Muscle of arm (tissue), 1 donor: ENCODE measurements at regions not wholly inside any gene's neighbourhood (a gene's known extent, or its start where the extent isn't known, plus 50 kb on each side); places are given as distances from the start of the nearest gene placed in this dataset.
"Not testable (repeated sequence)": the region's sequence is repeated elsewhere in the genome, so short reads cannot be mapped to it uniquely, and the experiment has no call there.

Source experiments
- DNase-seq: peaks from one replicate; pipeline ENCODE4 v3.0.0-alpha.2; 2013

DNA sequence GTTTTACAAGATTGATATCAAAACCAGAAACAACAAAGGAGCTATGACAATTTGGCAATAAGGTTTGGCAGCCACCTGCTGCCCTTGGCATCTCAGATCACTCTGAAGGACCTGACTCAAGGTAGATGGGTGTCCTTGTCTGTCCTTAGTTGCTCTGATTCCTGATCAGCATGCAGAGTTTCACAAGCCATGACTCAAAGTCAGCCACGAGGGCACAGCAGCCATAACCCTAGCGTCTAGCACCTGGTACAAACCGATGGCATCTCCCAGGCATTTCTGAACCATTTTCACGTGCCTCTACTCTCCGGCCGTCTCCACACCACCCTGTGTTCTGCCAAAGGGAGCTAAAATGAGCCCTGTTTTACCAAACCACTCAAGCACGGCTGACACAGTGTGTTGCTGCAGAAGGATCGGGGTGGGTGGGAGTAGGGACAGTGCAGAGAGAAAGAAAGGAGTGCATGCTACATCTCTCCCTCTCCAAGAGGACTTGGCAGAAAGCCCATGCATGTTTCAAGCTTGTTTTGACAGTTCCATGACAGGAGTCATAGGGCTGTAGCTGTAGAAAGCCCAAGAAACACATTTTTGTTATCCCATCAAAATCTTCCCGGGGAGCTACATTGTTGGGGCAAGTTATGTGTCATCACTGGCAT, 297.3 kb downstream of the ABCC12 start:
- DNase-seq: no peak

DNA sequence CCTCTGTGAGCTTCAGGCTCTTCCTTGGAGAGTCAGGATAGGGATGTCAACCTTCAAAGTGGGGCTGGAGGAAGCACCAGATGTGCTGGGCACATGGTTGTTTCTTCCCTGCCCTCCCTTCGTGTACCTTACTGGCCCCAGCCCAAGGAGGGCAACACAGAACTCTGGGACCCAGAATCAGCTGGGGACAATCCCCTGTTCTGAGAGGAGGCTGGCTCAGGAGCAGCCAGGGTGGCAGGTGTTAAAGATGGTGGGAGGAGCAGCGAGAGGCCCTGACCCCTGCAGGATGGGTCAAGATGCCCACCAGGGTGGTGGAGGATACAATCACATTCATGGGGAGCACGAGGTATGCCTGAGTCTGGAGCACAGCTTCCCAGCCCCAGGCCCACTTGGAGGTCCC, 300.4 kb downstream of the ABCC12 start:
- no peak for DNase-seq

DNA sequence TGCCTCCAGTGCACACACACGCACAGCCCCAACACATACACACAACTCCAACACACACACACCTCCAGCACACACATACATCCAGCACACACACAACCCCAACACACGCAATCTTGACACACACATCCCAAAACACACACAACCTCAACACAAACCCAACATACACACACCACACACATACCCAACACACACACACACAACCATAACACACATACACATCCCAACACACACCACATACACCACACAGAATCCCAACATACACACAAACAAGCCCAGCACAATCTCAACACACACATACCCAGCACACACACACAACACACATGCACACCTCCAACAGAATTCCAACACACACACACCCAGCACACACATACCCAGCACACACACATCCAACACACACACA, 301.1 kb downstream of the ABCC12 start:
- no peak for DNase-seq

DNA sequence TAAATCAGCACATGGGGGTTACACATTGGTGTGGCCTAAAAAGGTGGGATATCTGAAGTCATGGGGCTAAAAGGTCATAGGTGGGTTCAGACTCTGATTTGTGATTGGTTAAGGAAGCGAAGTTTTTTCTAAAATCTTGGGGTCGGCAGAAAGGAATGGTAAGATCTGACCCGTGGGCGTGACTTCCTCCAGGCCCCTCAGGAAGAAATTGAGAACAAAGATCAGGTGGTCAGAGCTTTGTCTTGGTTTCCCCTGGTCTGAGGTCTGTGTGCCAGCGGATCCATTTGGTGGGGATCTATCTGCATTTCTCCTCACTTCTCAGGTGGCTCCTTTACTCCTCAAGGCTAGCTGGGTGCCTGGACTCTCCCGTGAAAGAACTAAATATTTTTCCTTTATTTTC, 302.8 kb downstream of the ABCC12 start:
- DNase-seq: no peak

DNA sequence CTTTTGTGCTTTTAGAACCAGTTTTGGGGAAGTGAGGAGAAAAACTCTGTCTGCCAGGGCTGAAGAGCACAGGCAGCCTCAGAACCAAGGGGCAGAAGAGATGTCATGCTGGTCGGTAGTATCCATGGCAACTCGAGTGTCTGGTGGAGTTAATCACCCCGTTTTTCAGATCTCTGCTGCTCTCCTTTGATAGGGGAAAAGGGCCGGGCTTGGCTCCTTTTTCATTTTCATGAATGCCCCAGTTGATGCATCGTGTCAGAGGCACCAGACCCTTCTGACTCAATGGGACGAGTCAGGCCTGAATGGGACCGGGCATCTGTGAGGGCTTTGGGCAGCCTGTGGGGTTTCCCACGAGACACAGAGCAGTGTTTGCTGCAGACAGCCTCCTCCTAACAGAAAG, 304.6 kb downstream of the ABCC12 start:
- no peak for DNase-seq

DNA sequence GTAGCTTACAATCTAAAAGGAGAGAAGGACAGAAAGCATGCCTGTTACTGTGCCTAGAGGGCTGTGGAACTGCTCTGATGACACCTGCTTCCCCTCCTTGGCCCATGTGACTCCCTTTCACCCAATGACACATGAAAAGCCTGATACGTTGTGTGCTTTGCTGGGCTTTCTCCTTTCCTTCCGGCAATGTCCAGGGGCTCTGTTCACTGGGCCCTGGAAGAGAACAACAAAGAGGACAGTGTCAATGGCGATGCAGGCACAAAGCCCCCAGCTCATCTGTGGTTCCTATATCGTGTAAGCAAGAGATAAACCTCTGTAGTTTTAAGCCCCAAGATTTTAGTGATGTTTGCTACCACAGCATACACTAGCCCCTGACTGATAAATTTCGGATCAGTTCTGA, 306.1 kb downstream of the ABCC12 start:
- no peak for DNase-seq

DNA sequence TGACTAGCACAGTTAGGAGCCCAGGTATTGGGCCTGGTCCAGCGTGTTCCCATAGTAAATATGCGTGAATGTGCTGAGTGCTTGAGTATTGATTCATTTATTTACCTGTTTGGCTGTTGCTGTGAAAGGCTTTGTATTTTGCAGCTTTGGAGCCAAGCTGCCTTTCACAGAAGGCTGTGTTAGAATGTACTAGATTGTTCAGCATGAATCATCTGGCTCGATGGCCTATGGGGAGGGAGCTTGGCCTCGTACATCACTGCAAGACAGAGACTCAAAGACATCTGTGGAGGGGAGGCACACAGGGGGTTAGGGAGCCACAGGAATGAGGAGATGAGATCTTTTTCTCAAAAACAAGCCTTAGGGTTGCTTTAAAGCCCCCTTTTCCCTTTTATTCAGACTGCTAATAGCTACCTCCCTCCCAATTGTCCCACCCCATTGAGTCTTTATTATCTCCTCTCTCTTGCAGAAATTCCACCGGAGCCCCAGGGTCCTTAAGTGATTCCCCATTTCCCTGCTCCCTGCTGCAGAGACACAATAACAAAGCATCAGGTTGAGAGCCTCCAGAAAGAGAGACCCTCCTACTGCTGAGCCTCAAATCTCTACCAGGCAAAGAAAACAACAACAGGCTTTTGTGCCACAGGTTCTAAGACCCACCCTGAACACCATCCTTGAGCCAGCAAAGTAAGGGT, 307.2 kb downstream of the ABCC12 start:
- DNase-seq: peak; percentile 55

DNA sequence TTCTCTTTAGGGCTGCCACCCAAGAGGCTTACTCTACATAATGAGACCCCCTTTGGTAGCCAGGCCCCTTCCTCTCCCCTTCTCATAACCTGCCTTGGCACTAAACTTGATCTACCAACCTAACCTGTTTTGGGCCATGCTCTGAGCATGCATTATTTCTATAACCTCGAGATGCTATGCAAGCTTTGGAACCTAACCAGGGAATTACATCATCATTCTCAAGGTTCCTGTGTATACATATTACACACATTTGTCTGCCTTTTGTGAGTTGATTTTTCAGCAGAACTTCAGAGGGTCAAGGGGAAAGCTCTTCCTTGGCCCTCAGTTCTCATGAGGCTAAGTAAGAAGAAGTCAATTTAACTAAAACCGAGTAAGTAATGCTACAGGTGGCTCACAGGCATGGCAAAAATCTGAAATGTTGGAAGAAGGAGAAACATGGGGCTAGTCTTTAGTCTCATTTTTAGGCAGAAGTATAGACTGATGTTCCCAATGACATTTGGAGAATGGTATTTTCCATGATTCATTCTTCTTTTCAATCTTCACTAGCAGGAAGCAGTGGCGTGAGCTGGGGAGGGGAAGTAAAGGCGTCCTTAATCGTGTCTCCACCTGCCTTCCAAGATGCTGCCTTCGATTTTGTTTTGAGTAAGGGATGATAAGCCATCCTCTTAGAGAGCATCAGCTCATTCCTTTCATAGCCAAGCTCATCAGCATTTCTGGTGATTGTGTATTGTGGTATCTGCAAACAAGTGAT, 308.4 kb downstream of the ABCC12 start:
- DNase-seq: peak; percentile 19

DNA sequence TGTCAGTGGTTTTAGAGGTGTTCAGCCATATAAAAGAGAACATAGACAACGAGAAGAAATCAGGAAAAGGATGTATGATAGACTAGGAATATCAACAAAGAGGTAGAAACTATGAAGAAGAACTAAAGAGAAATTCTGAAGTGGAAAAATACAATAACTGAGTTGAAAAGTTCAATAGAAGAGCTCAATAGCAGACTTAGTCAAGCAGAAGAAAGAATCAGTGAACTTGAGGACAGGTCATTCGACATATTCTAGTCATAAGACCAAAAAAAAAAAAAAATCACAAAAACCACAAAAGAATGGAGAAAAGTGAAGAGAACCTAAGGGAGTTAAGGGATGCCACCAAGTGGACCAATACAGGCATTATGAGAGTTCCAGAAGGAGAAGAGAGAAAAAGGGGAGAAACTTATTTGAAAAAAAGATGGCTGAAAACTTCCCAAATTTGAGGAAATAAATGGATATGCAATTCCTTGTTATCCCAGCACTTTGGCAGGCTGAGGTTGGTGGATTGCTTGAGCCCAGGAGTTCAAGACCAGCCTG, 321.2 kb downstream of the ABCC12 start:
- no peak for DNase-seq

DNA sequence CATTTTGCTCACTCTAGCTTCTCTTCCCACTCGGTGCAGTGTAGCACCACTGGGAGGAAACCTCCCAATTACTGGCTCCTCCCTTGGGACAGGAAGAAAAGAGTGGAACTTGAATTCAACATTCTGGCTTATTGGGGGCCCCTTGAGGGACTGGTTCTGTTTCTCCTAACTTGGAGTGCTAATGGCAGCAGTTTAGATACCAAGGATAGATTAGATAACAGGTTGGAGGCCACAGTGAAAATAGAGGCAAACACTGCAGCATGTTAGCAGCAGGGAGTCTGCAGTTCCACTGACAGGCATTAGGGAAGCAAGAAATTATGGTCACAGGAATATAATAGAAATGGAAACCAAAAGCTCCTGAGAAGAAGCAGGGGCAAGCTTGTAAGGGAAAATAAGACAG, 322.0 kb downstream of the ABCC12 start:
- DNase-seq: no peak

DNA sequence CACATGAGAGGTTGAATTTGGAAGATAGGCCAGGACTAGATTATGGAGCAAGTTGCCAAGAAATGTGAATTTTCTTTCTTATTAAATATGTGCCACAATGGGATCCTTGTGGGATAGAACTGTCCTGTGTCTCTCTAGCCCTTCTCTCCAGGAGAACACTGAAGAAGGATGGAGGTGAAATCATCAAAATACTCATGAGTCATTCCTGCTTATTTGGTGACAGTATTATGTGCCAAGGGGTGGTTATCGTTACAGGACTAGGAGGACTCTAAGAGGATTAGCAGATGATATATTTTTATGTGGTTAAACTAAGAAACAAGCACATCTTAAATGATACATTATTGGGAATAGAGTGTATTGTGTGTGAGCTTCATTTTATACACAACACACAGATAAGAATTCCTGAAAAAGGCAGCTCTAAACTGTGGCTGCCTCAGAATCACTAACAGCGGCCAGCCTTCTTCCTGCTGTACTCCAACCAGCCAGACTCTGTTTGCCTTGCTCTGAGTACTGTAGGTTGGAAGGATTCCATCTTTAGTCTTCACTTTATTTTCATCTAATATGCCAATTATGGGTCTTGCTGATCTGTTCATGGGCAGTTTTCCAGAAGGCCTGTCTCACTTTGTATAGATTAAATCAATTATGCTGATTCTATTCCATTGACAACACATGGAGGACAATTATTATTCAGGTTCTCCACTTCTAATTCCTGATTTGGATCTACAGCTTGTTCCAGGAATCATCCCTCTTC, 325.8 kb downstream of the ABCC12 start:
- DNase-seq: no peak

DNA sequence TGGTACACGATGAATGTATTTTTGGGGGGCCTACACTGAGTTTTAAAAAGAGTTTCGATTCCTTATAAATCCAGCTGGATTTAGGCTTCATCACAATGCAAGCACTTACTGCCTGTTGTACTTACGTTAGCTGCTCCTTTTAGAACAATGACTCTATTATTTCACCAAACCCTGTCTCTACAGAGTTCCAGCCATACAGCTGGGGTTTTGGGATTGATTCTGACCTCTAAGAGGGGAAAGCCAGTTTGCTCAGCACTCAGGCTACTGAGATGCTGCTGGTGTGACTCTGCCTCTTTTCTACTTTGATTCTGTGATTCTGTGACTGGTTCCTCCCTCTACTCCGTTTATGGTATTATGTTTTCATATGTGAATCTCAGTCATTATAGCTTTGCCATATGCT, 329.7 kb downstream of the ABCC12 start:
- DNase-seq: no peak

DNA sequence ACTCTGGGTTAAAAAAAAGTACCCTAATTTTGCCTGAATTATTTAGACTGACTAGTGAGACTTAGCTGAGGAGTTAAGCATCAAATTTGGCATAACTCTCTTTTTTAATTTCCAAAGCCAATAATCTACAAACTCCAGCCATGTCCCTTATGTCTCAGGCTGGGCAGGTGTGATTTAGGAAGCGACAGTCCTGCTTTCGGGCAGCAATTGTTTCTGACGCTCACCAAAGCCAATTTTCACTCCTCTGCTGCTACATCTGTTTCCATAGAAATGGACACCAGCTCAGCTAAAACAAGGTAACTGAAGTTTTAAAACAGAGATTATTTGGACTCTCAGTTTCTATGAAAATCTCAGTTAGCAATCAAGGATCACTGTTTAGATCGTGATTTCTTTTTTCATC, 338.7 kb downstream of the ABCC12 start:
- no peak for DNase-seq

DNA sequence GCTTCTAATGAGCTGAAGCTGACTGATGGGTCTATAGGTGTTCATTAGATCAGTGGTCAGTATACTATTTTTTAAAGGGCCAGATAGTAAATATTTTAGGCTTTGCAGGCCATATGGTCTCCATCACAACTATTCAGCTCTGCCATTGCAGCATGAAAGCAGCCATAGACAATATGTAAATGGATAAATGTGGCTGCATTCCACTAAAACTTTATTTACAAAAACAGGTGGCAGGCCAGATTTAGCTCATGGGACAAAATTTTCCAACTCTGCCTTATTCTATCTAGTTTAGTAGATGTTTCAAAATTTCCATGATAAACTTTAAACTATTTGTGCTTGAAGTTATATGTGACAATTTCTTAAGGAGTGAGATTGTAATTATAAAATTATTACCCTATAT, 339.3 kb downstream of the ABCC12 start:
- DNase-seq: no peak

DNA sequence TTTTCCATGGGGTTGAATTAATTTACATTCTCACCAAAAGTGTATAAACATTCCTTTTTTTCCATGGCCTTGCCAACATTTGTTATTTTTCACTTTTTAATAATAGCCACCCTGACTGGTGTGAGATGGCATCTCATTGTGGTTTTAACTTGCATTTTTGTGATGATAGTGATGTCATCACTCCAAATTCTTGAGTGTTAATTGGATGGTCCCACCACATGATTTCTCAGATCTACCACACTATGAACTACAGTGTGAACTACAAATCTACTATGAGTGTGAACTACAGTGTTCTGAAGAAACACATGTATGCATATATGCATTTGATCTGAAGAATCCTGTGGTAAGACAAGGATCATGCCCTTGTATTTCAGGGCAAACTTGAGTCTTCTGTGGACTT, 340.1 kb downstream of the ABCC12 start:
- no peak for DNase-seq

DNA sequence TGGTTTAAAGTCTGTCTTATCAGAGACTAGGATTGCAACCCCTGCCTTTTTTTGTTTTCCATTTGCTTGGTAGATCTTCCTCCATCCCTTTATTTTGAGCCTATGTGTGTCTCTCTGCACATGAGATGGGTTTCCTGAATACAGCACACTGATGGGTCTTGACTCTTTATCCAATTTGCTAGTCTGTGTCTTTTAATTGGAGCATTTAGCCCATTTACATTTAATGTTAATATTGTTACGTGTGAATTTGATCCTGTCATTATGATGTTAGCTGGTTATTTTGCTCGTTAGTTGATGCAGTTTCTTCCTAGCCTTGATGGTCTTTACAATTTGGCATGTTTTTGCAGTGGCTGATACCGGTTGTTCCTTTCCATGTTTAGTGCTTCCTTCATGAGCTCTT, 344.0 kb downstream of the ABCC12 start:
- not testable (repeated sequence) for DNase-seq

DNA sequence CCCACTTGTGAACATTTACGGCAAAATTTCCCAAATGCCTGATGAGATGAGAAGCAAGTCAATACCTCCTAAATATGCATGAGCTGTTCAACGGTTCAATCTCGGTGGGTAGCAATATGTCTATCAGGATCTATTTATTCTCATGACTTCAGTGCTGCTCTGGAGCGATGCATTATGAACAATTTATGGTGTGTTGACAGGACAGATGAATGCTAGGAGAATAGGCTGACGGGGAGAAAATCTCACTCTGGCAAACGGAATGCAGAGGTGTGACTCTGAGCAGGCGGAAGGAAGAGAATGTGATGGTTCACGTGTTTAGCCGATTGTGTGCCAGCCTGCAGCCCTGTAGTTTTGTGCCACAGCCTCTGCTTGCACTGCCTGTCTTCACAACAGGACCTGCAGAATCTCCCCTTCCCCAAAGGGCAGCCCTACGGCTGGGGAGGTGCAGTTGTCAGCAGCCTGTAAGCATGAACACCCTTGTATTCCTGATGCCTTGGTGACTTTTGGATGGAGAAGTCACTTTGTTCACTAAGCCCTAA, 345.2 kb downstream of the PHKB start:
- no peak for DNase-seq

DNA sequence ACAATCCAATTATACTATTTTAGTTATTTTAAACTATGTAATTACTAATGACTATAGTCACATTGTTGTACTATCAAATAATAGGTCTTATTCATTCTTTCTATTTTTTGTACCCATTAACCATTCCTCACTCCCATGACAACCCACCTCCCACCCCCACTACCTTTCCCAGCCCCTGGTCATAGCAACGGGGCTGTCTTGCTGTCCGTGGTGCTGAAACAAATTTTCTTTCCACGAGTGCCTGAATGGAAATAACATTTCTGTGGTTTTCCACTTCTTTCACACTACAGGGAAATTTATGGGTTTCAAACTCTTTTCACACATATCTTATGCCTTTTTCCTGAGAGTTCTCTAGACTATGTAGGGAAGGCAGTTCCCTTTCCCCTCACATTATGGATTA, 326.6 kb downstream of the PHKB start:
- no peak for DNase-seq

DNA sequence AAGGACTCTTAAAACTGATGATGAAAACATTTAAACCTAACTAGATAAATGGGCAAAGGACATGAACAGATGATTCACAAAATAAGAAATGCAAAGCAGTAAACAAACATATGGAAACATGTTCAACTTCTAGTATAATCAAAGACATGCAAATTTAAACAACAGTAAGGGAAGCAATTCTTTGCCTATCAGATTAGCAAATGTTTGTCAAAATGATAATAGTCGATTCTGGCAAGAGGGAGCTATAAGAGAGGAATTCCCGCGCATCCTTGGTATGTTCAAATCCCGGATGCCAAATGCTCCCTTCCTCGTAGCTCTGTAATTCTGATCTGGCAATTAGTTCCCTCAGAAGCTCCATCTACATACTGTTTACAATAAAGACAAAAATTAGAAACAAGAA, 320.5 kb downstream of the PHKB start:
- no peak for DNase-seq

DNA sequence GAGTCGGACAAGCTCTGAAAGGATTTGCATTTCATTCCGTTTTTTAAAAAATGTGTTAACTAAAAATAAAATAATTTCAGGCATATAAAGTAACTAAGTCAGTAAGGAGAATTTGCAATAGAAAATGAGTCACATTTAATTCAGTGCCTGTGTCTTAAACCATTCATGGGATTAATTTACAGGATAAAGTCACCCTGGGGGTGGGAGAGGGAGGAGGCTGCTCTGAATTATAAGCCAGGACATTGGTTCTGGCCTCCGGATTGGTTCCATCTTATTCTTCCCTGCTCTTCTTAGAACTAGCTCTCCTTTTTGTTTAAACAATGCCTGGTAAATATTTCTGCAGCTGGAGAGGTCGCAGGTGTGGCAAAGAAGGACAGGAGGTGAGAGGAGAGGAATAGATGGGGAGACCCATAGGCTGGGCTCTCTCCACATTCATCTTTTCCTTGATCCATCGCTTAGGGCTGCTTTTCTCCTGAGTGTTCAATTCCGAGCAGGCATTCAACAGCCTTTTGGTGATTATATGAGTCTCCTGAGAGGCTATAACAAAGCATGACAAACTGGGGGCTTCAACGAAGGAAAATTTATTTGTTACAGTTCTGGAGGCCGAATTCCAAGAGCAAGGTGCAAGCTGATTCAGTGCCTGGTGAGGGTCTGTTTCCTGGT, 319.2 kb downstream of the PHKB start:
- no peak for DNase-seq
